NCI-H69 (cell line): ENCODE measurements at regions not wholly inside any gene's neighbourhood (a gene's known extent, or its start where the extent isn't known, plus 50 kb on each side); places are given as distances from the start of the nearest gene placed in this dataset.

Experiments
- DNase-seq: peaks from one replicate; lab custom pipeline; 2025; lab: John Stamatoyannopoulos, UW

DNA sequence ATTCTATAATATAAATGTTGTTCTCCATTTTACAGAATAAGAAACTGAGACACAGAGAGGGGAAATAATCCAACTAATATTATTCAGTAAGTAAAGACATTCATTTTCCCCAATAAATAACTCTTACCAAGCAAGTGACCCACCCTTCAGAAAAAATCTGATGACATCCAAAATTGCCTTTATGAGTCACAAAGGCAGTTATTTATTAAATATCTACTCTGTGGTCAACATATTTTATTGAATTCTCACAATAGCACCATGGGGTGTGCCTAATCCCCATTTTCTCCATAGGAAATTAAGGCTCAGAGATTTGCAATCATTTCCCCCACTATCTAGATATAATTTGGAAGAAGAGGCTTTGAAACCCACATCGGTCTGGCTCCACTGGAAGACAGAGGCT, 161.5 kb upstream of the ISX start:
- no peak for DNase-seq

DNA sequence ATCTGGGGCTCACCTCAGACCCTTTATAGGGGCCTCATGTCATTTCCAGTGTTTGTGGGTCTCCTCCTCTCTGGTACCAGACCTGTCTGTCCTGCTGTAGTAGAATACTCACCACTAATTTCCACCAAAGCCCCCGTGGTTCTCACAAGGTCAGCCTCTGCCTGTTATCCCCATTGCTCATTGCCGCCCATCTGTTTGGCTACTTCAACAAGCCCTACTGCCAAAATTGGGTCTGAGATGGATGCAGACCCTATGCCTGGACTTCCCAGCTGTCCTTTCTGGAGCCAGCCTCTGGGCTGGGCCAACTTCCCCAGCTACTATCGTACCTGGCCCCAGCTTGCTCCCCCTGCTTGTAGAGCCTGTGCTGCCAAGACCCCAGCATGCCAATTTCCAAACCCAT, 152.1 kb upstream of the ISX start:
- no peak for DNase-seq

DNA sequence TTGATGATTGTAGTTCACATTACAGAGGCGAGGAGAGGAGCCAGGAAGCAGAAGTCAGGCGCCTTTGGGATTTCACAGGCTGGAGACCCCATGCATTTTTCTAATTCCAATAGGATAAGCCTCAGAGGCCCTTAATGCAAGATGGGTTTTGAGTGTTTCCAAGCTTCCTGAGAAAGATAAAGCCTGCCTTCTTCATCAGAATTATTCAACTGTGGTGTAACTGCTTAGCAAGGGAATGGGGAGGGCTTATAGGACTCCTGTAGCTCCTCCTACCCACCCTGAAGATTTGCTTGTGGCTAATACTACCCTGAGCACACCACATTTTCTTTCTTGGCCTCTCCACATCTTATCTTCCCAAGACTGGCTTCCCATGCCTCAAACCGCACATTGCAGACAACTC, 151.1 kb upstream of the ISX start:
- no peak for DNase-seq

DNA sequence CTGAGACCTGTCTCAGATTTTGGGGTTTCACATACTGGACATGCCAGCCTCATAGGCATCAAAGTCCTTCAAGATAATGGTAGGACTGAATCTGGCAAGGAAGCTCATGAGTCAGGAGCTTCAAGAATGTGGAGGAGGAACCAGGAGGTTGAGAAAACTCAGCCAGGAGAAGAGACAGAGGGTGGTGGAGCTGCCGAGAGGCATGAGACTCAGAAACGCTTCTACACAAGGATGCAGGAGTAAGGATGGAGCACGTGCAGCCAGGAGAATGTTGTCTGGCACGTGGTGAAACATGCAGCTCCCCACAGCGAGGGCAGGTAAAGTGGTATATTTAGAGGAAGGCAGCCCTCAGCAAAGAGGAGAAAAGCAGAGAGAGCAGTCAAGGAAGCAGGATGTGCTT, 148.7 kb upstream of the ISX start:
- DNase-seq = no peak

DNA sequence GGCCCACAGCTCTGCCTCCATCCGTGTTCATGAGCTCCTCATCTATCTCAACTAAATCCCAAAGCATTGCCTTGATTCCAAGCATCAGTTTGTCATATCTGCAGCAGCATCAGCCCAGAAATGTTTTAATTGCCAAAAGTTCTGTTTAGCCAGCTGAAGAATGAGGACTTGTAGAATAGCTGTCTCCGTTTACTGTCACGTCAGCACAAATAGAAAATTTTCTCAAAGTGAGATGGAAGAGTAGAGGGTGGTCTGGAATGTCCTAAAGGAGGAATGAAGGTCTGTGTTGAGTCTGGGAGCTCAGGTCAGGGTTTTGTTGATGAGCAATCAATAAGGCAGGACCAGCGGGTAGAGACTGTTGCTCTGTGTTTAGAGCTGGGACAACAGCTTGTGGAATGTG, 134.9 kb upstream of the ISX start:
- DNase-seq = no peak

DNA sequence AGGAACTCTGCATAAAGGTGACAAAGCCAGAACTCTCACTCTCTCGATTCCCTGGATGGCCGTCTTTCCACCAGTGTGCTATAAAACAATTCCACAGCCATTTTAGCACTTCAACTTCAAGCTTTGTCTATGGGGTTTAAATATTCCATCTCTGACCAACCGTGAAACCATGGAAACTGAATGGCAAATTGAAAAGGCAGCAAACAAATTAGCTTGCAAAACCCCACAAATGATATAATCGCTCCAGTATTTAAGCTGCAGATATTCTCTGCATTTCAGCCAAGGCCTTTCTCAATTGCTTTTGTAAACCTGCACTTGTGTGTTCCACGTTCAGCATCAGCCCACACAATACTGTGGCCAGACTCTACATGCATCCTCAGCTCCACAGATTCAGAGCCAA, 131.7 kb upstream of the ISX start:
- DNase-seq = no peak

DNA sequence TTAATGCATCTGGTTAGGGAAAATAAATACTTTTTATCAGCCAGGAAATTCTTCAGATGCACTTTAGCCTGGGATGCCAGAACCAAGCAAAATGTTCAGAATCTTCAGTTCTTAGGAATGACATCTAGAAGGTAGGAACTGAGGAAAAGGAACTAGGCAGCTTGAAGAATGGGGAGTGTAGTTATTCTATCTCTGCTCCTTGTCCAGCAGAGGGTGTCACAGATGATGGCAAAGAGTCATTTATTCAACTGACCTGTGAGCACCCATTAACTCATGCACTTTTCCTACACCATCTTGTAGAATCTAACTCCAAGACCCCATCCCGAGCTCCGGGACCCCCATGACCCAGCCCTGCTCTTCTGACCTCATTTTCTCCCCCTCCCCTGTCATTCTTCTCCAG, 122.1 kb upstream of the ISX start:
- DNase-seq = peak; percentile 10

DNA sequence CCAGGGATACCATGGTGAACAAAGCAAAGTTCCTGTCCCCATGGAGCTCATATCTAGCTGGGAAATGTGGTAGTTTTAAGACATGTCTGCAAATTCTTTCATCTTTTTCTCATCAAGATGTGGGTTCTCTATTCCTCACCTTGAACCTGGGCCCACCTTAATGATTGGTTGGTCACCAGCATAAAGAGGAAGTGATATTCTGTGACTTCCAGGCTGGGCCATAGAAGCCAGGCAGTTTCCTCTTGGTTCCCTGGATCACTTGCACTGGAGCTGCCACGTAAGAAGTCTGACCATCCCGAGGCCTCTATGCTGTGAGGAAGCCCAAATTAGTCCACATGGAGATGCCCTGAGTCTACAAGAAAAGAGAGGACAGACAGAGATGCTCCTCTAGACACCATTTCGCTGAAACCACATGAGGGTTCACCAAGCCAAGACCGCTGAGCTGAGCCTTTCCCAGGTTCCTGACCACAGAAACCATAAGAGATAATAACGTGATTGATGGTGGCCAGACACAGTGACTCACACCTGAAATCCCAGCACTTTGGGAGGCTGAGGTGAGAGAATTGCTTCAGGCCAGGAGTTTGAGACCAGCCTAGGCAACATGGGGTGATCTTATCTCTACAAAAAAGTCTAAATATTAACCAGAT, 119.5 kb upstream of the ISX start:
- no peak for DNase-seq

DNA sequence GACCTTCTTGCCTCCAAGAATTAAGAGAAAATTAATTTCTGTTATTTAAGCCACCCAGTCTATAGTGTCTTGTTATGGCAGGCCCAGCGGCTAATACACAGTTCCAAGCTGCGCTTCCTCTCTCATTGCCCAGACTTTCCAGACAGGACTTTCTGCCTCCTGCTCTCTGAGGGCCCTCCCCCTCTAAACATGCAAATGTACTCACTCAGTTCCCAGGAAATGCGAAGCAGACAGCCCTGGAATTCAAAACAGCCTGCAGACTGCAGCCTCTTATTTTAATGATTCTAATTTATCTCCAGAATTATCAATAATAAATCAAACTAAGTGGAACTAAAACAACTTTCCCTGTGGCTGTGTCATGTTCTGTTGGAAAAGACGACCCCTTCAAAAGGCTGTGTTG, 115.5 kb upstream of the ISX start:
- no peak for DNase-seq

DNA sequence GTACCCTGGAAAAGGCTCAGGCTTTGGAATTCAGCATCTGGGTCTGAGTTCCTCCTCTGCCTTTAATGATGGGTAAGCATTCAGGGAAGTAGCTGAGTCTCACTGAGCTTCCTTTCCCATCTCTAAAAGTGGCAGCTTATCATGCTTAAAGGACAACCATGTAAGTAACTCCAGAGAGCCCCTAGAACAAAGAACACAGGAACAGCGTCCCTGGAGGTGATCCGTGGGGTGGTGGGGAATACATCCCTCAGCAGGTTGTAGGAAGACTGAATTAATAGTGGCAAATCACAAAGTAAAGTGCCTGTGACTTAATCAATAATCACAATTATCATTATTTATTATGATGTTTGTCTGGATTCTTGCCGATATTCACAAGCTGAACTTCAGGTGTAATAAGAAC, 114.7 kb upstream of the ISX start:
- no peak for DNase-seq

DNA sequence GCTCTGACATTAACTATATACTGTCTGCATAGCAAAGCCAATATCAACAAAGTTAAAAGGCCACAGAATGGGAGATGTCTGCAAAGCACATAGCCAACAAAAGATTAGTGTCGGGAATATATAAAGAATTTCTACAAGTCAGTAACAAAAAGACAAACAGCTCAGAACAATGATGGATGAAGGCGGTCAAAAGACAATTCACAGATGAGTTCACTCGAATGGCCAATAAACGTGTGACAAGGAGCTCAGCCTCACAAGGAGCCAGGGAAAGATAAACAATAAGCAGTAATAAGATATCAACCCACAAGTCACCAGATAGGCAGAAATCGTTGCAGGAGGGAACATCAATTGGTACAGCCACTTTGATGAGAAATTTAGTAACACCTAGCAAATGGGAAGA, 106.0 kb upstream of the ISX start:
- DNase-seq = peak; percentile 59

DNA sequence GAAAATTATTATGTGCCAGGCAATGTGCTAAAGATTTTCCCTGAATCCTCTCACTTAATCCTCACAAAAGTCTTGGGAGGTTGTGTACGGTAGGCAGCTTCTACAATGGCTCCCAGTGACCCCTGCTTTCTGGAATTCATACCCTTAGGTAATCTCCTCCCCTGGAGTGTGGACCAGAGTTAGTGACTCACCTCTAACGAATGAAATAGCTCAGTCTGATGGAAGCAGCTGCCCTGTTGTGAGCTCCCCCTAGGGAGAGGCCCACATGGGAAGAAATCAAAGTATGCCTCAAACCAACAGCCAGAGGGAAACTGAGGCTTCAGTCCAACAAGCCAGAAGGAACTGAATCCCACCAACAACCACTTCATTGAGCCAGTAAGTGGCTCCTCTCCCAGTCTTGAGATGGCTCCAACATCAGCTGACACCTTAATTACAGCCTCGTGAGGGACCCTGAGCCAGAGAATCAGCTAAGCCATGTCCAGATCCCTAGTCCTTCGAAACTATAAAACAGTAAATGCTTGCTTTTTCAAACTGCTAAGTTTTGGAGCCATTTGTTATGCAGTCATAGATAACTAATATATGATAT, 98.9 kb upstream of the ISX start:
- peak; percentile 12 for DNase-seq

DNA sequence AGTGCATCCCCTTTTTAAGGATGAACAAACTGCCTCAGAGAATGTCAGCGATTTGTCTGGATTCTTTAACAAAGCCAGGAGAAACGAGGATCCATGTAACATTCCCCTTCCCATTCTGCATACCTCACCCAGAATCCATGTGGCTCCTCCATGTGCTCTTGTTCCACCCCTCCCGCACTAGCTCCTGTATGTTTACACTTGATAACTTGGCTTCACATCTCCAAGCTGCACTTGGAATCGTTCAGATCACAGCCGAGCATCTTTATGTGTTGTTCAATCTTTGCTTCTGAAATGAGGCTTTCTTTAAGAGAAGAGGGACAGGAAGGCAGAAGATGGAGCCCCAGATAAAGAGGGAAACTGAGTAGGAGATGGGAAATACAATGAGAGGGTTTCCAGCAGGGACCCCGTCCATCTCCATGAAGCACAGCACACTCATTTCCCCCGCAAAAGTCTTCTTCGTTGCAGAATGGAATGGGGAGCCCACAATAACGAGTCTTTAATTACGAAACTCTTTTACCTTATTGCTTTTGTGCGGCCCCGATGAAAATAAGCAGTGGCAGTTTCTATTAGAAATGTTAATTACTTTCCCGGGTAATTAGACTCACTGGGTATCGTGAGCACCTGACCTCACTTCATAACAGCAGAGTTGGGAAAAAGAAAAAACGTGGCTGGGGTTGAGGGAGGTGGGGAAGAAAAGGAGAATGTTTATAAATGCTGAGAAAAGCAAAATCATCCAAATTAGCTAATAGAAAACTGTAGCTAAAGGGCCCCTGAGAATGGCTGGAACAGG, 96.8 kb upstream of the ISX start:
- DNase-seq = no peak

DNA sequence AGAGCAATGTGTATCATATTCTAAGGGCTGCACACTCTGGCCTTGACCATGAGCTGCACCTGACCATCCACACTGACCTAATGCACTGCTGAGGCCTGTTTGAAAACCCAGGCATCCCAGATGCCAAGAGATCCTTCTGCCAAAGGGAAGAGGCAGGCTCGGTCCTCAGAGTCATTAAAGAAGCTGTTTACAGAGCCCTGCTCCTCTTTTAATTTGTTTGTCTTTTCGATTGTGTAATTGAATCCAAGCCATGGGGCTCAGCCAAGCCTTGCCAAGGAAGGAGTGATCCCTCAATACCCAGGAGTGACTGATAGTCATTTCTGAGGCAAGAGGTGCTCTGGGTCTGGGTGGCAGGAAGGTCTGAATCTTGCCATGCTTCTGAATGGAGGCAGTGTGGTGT, 94.5 kb upstream of the ISX start:
- peak; percentile 73 for DNase-seq

DNA sequence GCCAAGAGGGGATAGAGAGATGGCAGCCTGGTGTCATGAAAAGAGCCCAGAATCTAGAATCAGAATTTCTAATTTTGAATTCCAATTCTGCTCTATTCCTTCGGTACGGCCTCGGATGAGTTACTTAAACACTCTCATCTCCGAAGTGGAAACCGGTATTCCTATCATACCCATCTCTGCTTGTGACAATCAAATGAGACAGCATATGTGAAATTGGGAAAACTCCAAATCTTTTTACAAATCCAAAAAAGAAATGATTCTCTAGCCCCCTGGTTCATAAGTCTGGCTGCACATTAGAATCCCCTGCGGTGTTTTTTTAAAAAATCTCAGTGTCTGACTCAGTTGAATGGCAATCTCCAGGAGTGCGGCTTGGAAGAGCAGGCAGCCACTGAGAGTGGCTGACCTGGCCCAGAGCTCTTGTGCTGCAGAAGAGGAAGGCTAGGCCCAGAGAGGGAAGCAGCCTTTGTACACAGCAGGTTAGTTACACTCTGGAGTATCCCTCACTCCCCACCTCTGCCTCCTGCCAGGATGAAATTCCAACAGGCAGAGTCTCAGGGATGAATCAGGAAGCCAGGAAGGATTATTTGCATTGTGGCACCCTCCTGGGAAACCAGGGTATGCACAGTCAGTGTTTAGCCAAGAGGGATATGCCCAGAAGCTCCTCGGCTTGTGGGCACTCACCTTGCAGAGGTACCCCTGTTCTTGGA, 93.6 kb upstream of the ISX start:
- DNase-seq = peak; percentile 57

DNA sequence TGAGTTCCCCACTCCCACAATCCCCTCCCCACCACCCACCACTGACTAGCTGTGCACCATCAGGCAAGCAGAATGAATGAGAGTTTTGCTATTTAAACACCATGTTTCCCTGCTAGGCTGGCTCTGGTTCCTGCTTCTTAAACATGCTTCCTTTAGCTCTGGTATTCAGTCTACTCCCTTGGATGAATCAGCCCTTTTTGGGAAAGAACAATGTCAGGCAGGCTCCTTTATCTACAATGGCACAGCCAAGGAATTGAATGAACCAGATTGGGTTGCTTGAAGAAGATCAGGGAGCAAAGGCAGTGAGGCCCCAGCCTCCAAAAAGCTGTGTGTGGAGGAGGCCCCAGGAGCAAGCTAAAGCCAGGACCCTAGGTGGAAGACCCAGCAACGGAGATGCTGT, 92.9 kb upstream of the ISX start:
- no peak for DNase-seq

DNA sequence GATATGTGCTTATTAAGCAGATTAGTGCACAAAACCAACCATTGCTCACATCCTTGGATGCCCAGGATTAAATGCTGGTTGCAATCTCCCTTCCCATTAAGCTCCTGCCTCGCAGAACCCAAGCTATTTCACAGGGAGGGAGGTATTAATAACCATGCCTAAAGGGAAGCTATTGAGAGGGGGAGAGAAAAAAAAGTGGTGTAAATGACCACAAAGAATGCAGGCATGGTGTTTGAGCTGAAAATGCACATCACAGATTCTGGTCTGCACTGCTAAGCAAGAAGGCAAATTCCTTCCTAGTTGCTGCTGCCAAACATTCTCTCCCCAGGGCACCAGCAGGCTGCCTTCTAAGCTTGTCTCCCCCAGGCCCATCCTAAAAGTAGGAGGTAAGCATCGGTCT, 92.0 kb upstream of the ISX start:
- DNase-seq = no peak

DNA sequence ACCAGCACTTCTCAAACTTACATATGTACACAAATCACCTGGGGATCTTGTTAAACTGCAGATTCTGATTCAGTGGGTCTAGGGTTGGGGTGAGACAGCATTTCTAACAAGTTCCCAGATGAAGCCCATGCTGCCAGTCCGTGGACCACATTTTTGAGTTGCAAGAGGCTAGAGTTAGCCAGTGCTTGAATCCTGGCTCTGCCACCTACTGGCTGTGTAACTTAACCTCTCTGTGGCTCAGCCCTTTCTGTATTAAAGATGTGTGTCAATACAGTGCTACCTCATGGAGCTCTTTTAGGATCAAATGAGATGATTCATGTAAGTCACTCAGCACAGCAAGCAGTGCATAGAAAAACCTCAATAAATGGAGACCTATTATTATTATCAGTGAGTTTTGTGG, 90.2 kb upstream of the ISX start:
- DNase-seq = peak; percentile 45

DNA sequence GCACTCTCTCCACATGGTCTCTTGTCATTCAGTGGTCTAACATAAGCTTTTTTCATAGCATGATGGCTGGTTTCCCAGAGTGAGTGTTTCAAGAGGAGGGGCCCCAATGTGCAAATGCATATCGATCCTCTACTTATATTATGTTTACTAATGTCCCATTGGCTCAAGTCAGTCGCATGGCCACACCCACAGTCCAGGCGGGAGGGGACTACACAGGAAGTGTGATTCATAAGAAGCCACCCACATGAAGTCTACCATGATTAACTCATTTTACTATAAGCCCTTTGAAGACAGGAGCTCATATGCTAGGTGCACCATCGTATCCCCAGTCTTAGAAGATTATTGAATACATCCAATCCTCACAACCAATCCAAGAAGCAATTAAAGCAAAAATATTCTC, 89.5 kb upstream of the ISX start:
- no peak for DNase-seq

DNA sequence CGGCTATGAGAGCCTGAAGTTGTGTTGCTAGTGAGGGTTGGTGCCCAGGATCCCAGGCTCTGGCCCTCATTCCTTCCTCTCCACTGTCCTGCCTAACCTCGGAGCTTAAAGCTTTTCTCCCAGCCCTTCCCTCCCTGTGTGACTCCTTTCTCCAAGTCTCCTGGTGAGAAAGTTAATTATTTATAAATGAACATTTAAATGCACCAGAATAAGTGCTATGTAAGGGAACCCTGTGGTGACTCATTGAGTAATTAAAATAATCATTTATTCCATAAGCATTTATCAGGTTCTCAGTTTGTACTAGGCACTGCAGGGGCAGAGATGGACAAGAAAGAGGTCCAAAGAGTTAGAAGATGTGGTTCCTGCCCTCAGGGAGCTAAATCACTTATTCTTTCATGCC, 89.1 kb upstream of the ISX start:
- peak; percentile 7 for DNase-seq

DNA sequence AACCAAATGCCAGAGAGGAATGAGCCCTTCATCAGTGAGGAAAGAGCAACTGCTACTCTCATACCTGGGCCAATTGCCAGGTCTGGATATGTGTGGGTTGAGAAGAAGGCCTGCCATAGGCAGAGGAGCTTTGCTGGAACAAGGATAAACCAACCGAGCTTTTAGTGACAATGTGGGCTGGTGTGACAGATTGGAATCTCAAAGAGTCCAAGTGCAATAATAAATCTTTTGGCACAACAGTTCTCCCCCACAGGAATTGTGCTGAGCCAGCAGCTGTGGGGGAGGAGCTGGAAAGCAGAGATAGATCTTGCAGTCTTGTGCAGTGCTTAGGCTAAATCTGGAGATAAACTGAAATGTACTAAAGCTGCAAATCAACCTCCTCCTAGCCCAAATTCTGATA, 79.4 kb upstream of the ISX start:
- no peak for DNase-seq

DNA sequence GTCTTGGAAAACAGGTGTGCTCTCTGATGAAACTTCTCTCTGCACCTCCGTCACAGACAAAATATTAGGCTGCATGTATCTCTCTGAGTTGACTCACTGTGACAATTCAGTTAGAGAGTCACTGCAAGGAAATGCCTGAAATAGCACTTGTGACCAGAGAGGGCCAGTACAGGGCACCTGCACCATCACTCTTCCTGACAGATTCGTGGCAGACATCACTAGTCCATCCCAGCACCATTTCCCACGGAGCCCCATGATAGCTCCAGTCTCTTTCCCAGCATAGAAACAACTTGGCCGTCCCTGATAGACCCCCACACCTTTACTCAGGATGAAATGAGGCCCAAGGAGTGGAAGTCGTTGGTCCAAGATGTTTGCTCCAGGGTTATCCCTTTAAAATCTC, 73.3 kb upstream of the ISX start:
- DNase-seq = no peak

DNA sequence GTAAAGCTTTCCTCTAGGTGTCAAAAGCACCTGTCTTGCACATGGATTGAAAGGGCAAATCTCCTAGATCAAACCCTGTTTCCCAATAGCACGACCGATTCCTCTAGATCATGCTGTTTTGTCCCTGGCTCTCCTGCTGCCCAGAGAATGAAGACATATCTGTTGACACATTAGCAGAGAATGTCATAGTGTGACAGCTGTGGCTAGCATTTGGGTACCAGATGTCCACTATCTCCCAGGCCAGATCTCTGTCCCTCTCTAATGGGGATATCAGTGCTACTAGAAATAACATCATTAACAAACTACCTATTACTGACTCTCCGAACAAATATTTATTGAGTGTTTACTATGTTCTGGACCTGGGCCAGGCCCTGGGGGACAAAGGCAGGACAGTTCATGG, 72.4 kb upstream of the ISX start:
- peak; percentile 68 for DNase-seq
